HepG2 (cell line): ENCODE measurements at regions not wholly inside any gene's neighbourhood (a gene's known extent, or its start where the extent isn't known, plus 50 kb on each side); places are given as distances from the start of the nearest gene placed in this dataset.

Source experiments
- ATAC-seq: fragments of 200-7000 bp; cut with Tn5 transposase; 3 replicates; pipeline ENCODE4 v1.9.1; 2020; ENCODE audit warnings: mild to moderate bottlenecking, moderate library complexity
- BruUV-seq: library from RNA; stranded (reverse); fragments of 400-500 nt; replicated peaks from 2 replicates; lab custom pipeline; 2021; lab: Mats Ljungman, UMichigan
- CTCF ChIA-PET: fragments of 300-600 bp; formaldehyde crosslinking; extraction: SDS; loops from one replicate; lab custom pipeline; 2021; ENCODE audit warnings: low total read pairs, inconsistent platforms, low intra/inter-chr PET ratio; lab: Yijun Ruan, JAX
- POLR2A ChIA-PET: fragments of 350-600 bp; sonication (Branson Sonifier 250); formaldehyde crosslinking; loops from one replicate; lab custom pipeline; 2020; ENCODE audit warnings: antibody characterized with exemption, inconsistent platforms; lab: Yijun Ruan, JAX
- DNase-seq: peaks from one replicate; pipeline ENCODE4 v3.0.0-alpha.2; 2015; ENCODE audit warnings: low spot score
- FAIRE-seq: peaks from 3 replicates; lab custom pipeline; 2011; peaks lifted over from hg19 to GRCh38; lab: Jason Lieb, UNC
- H2AFZ ChIP-seq: one replicate; pipeline ENCODE4 v1.6.1; 2011; ENCODE audit warnings: low read length, inconsistent platforms
- H3K27ac ChIP-seq: fragments of 300-600 bp; 3 replicates; pipeline ENCODE4 v1.8.0; 2011; ENCODE audit warnings: mixed run types, mild to moderate bottlenecking, mixed read lengths, low read length, inconsistent platforms; ENCODE audit not compliant: insufficient read depth; ENCODE audit errors: extremely low read length
- H3K27me3 ChIP-seq, 2 experiments: fragments of 200-600 bp in 1 of 2; 2 replicates in 1 of 2; 3 replicates in 1 of 2; pipeline versions ENCODE4 v1.6.0 to v1.8.0; 2011; ENCODE audit warnings: low read length in 2 of 2, mild to moderate bottlenecking in 2 of 2, moderate library complexity in 2 of 2, inconsistent platforms in 1 of 2; ENCODE audit not compliant: insufficient read depth in 2 of 2, control insufficient read depth in 1 of 2
- H3K36me3 ChIP-seq, 2 experiments: fragments of 200-600 bp in 1 of 2; replicated peaks in 1 of 2; 2 replicates in 1 of 2; 3 replicates in 1 of 2; pipeline versions ENCODE4 v1.5.1 to v1.8.0; 2011; ENCODE audit warnings: low read length in 2 of 2, inconsistent platforms in 1 of 2; ENCODE audit not compliant: insufficient read depth in 2 of 2, control insufficient read depth in 1 of 2
- H3K4me1 ChIP-seq: 2 replicates; pipeline ENCODE4 v1.5.1; 2012; ENCODE audit warnings: low read length, inconsistent platforms; ENCODE audit not compliant: insufficient read depth
- H3K4me2 ChIP-seq: 2 replicates; pipeline ENCODE4 v1.6.0; 2011; ENCODE audit warnings: low read depth, low read length, inconsistent platforms
- H3K4me3 ChIP-seq, 3 experiments: fragments of 200-600 bp in 1 of 3; sonication (generic), shearing (Covaris generic) in 1 of 3; replicated peaks in 1 of 3; 2 replicates each; pipeline ENCODE4 v1.5.1; 2011 to 2016; ENCODE audit warnings: low read length in 3 of 3, inconsistent platforms in 2 of 3, low read depth in 2 of 3, mild to moderate bottlenecking in 2 of 3, control low read depth in 1 of 3, mixed read lengths in 1 of 3; ENCODE audit not compliant: insufficient read depth in 1 of 3
- H3K79me2 ChIP-seq: one replicate; pipeline ENCODE4 v1.6.1; 2011; ENCODE audit warnings: low read length, inconsistent platforms; ENCODE audit not compliant: insufficient read depth
- H3K9ac ChIP-seq: 2 replicates; pipeline ENCODE4 v1.6.0; 2011; ENCODE audit warnings: mild to moderate bottlenecking, low read depth, low read length, inconsistent platforms; ENCODE audit not compliant: insufficient read depth
- H3K9me3 ChIP-seq: 2 replicates; pipeline ENCODE4 v1.5.1; 2012; ENCODE audit warnings: mild to moderate bottlenecking, low read length
- H4K20me1 ChIP-seq: 2 replicates; pipeline ENCODE4 v1.6.0; 2011; ENCODE audit warnings: inconsistent platforms, mild to moderate bottlenecking, low read length, moderate library complexity; ENCODE audit not compliant: insufficient read depth
- ATRX ChIP-seq: sonication (generic); formaldehyde crosslinking; IDR thresholded peaks from 2 replicates; pipeline ENCODE4 v1.4.0; 2020; ENCODE audit warnings: missing genetic modification reagents, borderline replicate concordance
- BORCS8-MEF2B ChIP-seq: sonication (generic); formaldehyde crosslinking; IDR thresholded peaks from 2 replicates; pipeline ENCODE4 v1.8.0; 2022; ENCODE audit warnings: mild to moderate bottlenecking, missing genetic modification reagents
- FOXK2 ChIP-seq: fragments of 450-650 bp; IDR thresholded peaks from 2 replicates; pipeline ENCODE4 v1.6.1; 2016
- HOXA7 ChIP-seq: sonication (generic); formaldehyde crosslinking; IDR thresholded peaks from 2 replicates; pipeline ENCODE4 v1.8.1; 2022; ENCODE audit warnings: mild to moderate bottlenecking, missing genetic modification reagents, moderate library complexity
- HOXA9 ChIP-seq: sonication (generic); formaldehyde crosslinking; IDR thresholded peaks from 2 replicates; pipeline ENCODE4 v1.8.1; 2022; ENCODE audit warnings: missing genetic modification reagents, mild to moderate bottlenecking, moderate library complexity, borderline replicate concordance
- KDM6A ChIP-seq: IDR thresholded peaks from 2 replicates; pipeline ENCODE4 v1.6.1; 2016; ENCODE audit warnings: low read depth
- KLF6 ChIP-seq: IDR thresholded peaks from 2 replicates; pipeline ENCODE4 v1.8.0; 2016; ENCODE audit warnings: missing biosample characterization, missing genetic modification reagents
- MIXL1 ChIP-seq: IDR thresholded peaks from 2 replicates; pipeline ENCODE4 v1.6.1; 2016
- PCBP2 ChIP-seq: fragments of 200-400 bp; formaldehyde crosslinking; optimal IDR thresholded peaks from 2 replicates; pipeline ENCODE3; 2018; ENCODE audit warnings: low read length, low read depth; ENCODE audit not compliant: poor library complexity, severe bottlenecking
- RBFOX2 ChIP-seq: fragments of 200-400 bp; formaldehyde crosslinking; IDR thresholded peaks from 2 replicates; pipeline ENCODE4 v1.6.1; 2017; ENCODE audit warnings: low read depth, mild to moderate bottlenecking, low read length
- SAP130 ChIP-seq: IDR thresholded peaks from 2 replicates; pipeline ENCODE4 v1.6.1; 2016; ENCODE audit warnings: low read depth
- TP53 ChIP-seq: sonication (generic); formaldehyde crosslinking; conservative IDR thresholded peaks from 2 replicates; pipeline ENCODE4 v1.4.0; 2020; ENCODE audit warnings: missing genetic modification reagents
- U2AF1 ChIP-seq: fragments of 200-400 bp; formaldehyde crosslinking; optimal IDR thresholded peaks from 2 replicates; pipeline ENCODE3; 2017; ENCODE audit warnings: mild to moderate bottlenecking, low read depth, low read length
- ZFP36L2 ChIP-seq: sonication (generic); formaldehyde crosslinking; IDR thresholded peaks from 2 replicates; pipeline ENCODE4 v1.4.0; 2020; ENCODE audit warnings: missing genetic modification reagents
- ZNF382 ChIP-seq: sonication (generic); formaldehyde crosslinking; IDR thresholded peaks from 2 replicates; pipeline ENCODE4 v1.5.0; 2020; ENCODE audit warnings: missing genetic modification reagents, mild to moderate bottlenecking, borderline replicate concordance
- ZNF546 ChIP-seq: sonication (generic); formaldehyde crosslinking; conservative IDR thresholded peaks from 2 replicates; pipeline ENCODE4 v1.8.1; 2023; ENCODE audit warnings: mild to moderate bottlenecking, missing genetic modification reagents
- ZNF660 ChIP-seq: sonication (generic); formaldehyde crosslinking; IDR thresholded peaks from 2 replicates; pipeline ENCODE4 v1.5.1; 2020; ENCODE audit warnings: mild to moderate bottlenecking, low read depth, missing genetic modification reagents, borderline replicate concordance
- ZNF678 ChIP-seq: sonication (generic); formaldehyde crosslinking; IDR thresholded peaks from 2 replicates; pipeline ENCODE4 v1.4.0; 2020; ENCODE audit warnings: mild to moderate bottlenecking, missing genetic modification reagents
- ZNF780A ChIP-seq: sonication (generic); formaldehyde crosslinking; IDR thresholded peaks from 2 replicates; pipeline ENCODE4 v1.8.0; 2022; ENCODE audit warnings: mild to moderate bottlenecking, missing genetic modification reagents, moderate library complexity
- WGBS: methylation state at CpG from one replicate; pipeline ENCODE4 v1.1.6; 2017; ENCODE audit warnings: low lambda C conversion rate; 5-methylcytosine and 5-hydroxymethylcytosine counted together
- in situ Hi-C: cut with HindIII; loops from 2 replicates; pipeline ENCODE4 v1.10.0; 2017; ENCODE audit warnings: low pct_unique_long_range_greater_than_20kb; ENCODE audit not compliant: extremely low pct_ligation_motif_present
- intact Hi-C: fragments of 100-400 bp; cut with micrococcal nuclease; formaldehyde crosslinking; loops from one replicate; pipeline ENCODE4 v1.10.0; 2022; ENCODE audit not compliant: unreplicated experiment
- TF ChIP-seq, protein P1 (sequence below): IDR thresholded peaks from 2 replicates; pipeline ENCODE4 v1.6.1; 2016
- TF ChIP-seq, protein P2 (sequence below): sonication (generic); formaldehyde crosslinking; IDR thresholded peaks from 2 replicates; pipeline ENCODE4 v1.4.0; 2020; ENCODE audit warnings: missing genetic modification reagents
- TF ChIP-seq, protein P3 (sequence below): sonication (generic); formaldehyde crosslinking; IDR thresholded peaks from 2 replicates; pipeline ENCODE4 v1.4.0; 2020; ENCODE audit warnings: mild to moderate bottlenecking, missing genetic modification reagents

DNA sequence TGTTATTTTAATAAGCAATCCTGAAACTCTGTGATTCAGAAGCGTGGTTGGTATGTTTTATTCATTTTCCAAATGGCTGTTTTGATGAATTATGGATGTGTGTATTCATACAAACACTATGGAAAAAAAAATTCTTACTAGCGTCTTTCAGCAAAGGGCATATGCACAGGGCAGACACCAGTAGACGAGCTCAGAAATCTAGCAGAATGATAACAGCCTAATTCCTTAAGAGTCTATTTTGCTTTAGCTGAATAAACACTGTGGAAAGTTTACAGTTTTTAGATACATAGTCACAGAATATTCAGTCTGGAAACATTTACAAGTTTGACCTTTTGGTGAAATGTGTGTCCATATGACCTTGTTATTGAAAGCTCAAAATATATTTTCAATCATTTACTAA lies 418.8 kb upstream of the LUZP2 start:
- 2% methylated on average over 3 of the region's 3 CpGs for WGBS
- H3K27me3 ChIP-seq: no peaks in the 10 kb centered on the region
- no peak overlapping the region for H3K9ac ChIP-seq
- in situ Hi-C loops (no loop called here), intact Hi-C loops (no loop called here)
- no peak overlapping the region for H3K27ac ChIP-seq
- TF ChIP-seq PCBP2: no peak
- TF ChIP-seq ZNF382 (CRISPR knock-in tag): no peak
- no peak for TF ChIP-seq ZNF780A (CRISPR knock-in tag)
- no peak for TF ChIP-seq HOXA7 (CRISPR knock-in tag)
- TF ChIP-seq ZFP36L2 (CRISPR knock-in tag): no peak
- TF ChIP-seq ZNF546: no peak
- no peak for TF ChIP-seq FOXK2
- TF ChIP-seq HOXA9 (CRISPR knock-in tag): no peak
- TF ChIP-seq RBFOX2: no peak
- no peak for TF ChIP-seq ZNF660
- no peak for TF ChIP-seq MIXL1 (CRISPR knock-in tag)
- DNase-seq (no peak), FAIRE-seq (no peak), ATAC-seq (no peak)
- CTCF ChIA-PET: no interaction called here
- no peak overlapping the region for H3K4me3 ChIP-seq
- no peak overlapping the region for H3K4me2 ChIP-seq
- no TSS peak for BruUV-seq
- no peaks in the 10 kb centered on the region for H3K36me3 ChIP-seq
- H4K20me1 ChIP-seq: no peaks in the 10 kb centered on the region
- no peaks in the 10 kb centered on the region for H3K9me3 ChIP-seq
- H2AFZ ChIP-seq: no peak overlapping the region
- POLR2A ChIA-PET: no interaction called here
- H3K4me1 ChIP-seq: no peaks in the 10 kb centered on the region
- no peaks in the 10 kb centered on the region for H3K79me2 ChIP-seq

DNA sequence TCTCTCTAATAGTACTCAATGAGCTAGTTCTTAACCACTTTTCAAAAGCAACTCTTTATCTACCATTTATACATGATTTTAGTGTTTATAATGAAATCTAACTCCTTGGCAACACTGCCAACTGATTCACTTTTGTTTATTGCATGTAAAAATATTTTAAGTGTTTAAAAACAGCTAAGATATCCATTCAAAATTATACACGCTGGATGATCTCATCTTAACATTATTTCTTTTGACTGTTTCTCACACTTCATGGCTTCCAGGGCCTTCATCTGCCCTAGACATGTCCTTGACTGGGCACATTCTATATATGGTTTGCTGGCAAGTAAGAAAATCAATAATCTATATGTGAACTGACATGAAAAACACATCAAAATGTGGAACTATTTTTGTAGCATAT lies 414.6 kb upstream of the LUZP2 start:
- intact Hi-C loops: no loop called here
- DNase-seq (no peak), ATAC-seq (no peak), FAIRE-seq (no peak)
- H3K36me3 ChIP-seq: no peaks in the 10 kb centered on the region
- no TSS peak for BruUV-seq
- no peak overlapping the region for H3K9ac ChIP-seq
- 0% methylated on average over 1 of the region's 1 CpG for WGBS
- no peak overlapping the region for H3K4me2 ChIP-seq
- H4K20me1 ChIP-seq: no peaks in the 10 kb centered on the region
- no peaks in the 10 kb centered on the region for H3K27me3 ChIP-seq
- H3K79me2 ChIP-seq: no peaks in the 10 kb centered on the region
- ChIA-PET CTCF (no interaction called here), POLR2A (no interaction called here)
- no peaks in the 10 kb centered on the region for H3K4me1 ChIP-seq
- H3K9me3 ChIP-seq: no peaks in the 10 kb centered on the region
- H3K4me3 ChIP-seq: no peak overlapping the region
- H2AFZ ChIP-seq: no peak overlapping the region
- in situ Hi-C loops: no loop called here
- H3K27ac ChIP-seq: no peak overlapping the region
- TF ChIP-seq, protein P1, sequence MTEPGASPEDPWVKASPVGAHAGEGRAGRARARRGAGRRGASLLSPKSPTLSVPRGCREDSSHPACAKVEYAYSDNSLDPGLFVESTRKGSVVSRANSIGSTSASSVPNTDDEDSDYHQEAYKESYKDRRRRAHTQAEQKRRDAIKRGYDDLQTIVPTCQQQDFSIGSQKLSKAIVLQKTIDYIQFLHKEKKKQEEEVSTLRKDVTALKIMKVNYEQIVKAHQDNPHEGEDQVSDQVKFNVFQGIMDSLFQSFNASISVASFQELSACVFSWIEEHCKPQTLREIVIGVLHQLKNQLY (CRISPR knock-in tag): no peak
- TF ChIP-seq U2AF1: no peak
- TF ChIP-seq KDM6A: no peak
- TF ChIP-seq, protein P2, sequence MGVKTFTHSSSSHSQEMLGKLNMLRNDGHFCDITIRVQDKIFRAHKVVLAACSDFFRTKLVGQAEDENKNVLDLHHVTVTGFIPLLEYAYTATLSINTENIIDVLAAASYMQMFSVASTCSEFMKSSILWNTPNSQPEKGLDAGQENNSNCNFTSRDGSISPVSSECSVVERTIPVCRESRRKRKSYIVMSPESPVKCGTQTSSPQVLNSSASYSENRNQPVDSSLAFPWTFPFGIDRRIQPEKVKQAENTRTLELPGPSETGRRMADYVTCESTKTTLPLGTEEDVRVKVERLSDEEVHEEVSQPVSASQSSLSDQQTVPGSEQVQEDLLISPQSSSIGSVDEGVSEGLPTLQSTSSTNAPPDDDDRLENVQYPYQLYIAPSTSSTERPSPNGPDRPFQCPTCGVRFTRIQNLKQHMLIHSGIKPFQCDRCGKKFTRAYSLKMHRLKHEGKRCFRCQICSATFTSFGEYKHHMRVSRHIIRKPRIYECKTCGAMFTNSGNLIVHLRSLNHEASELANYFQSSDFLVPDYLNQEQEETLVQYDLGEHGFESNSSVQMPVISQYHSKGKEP (CRISPR knock-in tag): no peak
- no peak for TF ChIP-seq TP53 (CRISPR knock-in tag)
- TF ChIP-seq ATRX (CRISPR knock-in tag): no peak
- TF ChIP-seq KLF6: no peak
- TF ChIP-seq, protein P3, sequence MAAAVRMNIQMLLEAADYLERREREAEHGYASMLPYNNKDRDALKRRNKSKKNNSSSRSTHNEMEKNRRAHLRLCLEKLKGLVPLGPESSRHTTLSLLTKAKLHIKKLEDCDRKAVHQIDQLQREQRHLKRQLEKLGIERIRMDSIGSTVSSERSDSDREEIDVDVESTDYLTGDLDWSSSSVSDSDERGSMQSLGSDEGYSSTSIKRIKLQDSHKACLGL (CRISPR knock-in tag): no peak
- TF ChIP-seq SAP130 (CRISPR knock-in tag): no peak
- TF ChIP-seq ZNF678 (CRISPR knock-in tag): no peak
- TF ChIP-seq BORCS8-MEF2B: no peak
